Activated T-cell treated with anti-CD3 and anti-CD28 coated beads, Interleukin-2, amount 50 U/mL, for 1 hour (primary cell): ENCODE measurements at regions not wholly inside any gene's neighbourhood (a gene's known extent, or its start where the extent isn't known, plus 50 kb on each side); places are given as distances from the start of the nearest gene placed in this dataset.

Source experiments
- DNase-seq: peaks from one replicate; pipeline ENCODE4 v3.0.0-alpha.2; 2020

DNA sequence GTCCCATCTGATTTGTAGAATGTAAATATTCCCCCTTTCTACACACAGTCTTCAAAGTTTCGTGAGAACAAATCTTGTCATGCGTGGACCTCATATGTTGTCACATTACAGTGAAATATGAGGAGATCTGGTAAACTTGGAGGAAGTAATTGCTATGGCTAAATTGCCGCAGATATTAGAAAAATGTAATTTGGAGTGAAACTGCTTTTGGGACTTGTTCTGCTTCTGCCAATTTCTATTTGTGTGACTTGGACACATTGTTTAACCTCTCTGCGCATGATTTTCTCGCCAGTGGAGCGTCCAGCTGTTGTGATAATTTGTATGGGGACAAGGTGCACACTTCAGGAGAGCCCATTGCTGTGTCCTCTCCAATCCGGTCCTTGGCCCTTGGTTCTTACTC is 693.1 kb upstream of the SLC10A2 start:
- no peak for DNase-seq

DNA sequence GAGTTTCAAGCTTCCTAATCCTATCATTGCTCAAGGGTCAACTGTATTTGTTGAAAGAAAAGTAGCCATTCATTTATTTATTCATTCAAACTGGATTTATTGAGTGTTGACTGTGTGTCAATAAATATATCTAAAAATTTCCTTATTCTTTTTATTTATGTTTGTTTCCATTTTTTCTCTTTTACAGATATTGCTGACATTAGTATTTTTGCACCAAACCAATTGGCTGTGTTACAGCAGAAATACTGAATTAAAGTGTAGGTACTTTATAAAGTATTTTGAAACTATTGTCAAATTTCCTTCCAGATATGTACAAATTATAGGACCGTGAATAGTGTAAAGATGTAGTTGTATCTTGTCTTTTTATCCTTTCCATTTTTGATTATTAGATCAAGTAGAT is 692.0 kb upstream of the SLC10A2 start:
- no peak for DNase-seq

- DNase-seq: no peak
Measured at GRCh38 chr13:103757361-103757760, 691.1 kb upstream of the SLC10A2 start.

DNA sequence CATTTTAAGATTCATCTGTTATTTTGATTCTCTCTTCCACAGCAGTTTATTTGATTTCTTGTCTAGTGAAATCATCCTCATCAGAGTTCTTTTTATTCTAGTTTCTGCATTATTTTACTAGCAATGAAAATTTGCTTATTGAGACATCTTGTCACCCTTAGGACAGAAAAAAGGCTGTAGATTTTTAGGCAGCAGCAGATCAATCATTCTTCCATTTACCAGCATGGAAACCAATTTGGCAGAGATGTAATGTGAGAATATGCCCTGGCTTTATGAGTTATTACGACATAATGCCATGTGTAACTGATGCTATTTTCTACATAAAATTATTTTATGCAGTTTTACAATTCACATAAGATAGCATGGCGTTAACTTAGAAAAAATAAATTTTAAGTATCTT is 688.6 kb upstream of the SLC10A2 start:
- DNase-seq: no peak

- no peak for DNase-seq
Measured at GRCh38 chr13:103734837-103735236, 668.6 kb upstream of the SLC10A2 start.

DNA sequence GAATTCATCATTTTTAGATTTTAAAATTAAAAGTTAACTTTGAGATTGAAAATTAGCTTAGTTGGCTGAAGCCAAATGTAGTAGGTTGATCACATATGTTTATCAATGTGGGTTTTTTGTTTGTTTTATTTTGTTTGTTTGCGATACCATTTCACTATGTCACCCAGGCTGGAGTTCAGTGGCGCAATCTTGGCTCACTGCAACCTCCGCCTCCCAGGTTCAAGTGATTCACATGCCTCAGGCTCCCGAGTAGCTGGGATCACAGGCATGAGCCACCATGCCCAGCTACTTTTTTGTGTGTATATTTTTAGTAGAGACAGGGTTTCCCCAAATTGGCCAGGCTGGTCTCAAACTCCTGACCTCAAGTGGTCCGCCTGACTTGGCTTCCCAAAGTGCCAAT is 665.7 kb upstream of the SLC10A2 start:
- no peak for DNase-seq

- DNase-seq: no peak
Measured at GRCh38 chr13:103730407-103730806, 664.2 kb upstream of the SLC10A2 start.

- DNase-seq: no peak
Measured at GRCh38 chr13:103726808-103727207, 660.6 kb upstream of the SLC10A2 start.

GRCh38 chr13:103716718-103717117 is 650.5 kb upstream of the SLC10A2 start:
- DNase-seq: no peak

- no peak for DNase-seq
Measured at GRCh38 chr13:103715335-103715734, 649.1 kb upstream of the SLC10A2 start.

DNA sequence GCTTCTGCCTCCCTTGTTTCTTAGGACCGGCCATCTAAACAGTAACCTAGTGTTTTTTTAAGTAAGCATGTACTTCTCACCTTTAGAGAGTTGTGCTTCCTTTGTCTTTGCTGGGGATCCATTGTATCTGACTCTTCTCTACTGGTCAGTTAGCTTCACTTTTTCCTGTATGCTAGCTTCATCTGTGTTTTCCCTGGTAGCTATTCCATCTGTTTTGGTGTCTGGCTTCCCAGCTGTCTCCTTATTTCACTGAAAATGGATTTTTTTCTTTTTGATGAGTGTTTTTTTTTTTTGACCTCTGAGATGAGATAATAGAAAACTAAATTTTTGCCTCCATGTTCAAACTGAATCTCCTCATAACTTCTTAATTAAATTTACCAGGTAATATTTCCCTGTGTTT is 637.0 kb upstream of the SLC10A2 start:
- DNase-seq: no peak

GRCh38 chr13:103698000-103698399 is 631.8 kb upstream of the SLC10A2 start:
- DNase-seq: no peak

- no peak for DNase-seq
Measured at GRCh38 chr13:103695320-103695719, 629.1 kb upstream of the SLC10A2 start.

DNA sequence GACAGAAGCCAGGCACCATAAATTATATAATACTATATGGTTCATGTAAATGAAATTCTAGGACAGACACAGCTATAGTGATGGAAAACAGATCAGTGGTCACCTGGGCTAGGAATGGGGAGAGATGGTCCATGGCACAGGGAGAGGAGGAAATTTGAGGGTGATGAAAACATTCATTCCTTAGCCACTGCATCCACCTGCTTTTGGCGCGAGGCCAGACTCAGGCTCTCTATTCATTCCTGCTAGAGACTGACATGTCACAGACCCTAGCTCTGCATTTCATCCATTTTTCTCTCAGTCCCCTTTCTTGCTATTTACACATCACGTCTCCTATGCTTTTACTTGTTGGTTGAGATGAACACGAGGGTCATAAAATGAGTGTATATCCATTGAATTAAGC is 628.3 kb upstream of the SLC10A2 start:
- DNase-seq: no peak

GRCh38 chr13:103694033-103694432 is 627.8 kb upstream of the SLC10A2 start:
- DNase-seq: no peak

- no peak for DNase-seq
Measured at GRCh38 chr13:103692442-103692841, 626.2 kb upstream of the SLC10A2 start.

GRCh38 chr13:103676329-103676728 is 610.1 kb upstream of the SLC10A2 start:
- DNase-seq: no peak

- no peak for DNase-seq
Measured at GRCh38 chr13:103671547-103671946, 605.3 kb upstream of the SLC10A2 start.

GRCh38 chr13:103663996-103664395 is 597.8 kb upstream of the SLC10A2 start:
- DNase-seq: no peak

GRCh38 chr13:103656311-103656710 is 590.1 kb upstream of the SLC10A2 start:
- no peak for DNase-seq

DNA sequence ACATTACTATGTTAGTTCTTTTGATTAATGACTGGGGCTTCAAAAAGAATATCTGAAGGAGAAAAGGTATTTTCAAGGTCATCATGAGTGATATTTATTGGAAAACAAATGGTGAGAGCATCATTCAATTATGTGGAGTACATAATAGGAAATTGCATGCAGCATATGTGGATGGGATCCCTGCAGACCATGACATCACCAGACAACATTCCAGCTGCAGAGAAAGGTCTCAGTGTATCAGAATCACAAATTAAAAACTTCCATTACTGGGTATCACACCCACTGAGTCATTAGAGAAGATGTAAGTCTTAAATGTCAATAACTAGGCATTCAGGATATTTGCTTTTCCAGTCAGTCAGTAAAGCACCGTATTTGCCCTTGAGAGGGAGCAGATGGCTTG is 574.4 kb upstream of the SLC10A2 start:
- no peak for DNase-seq

DNA sequence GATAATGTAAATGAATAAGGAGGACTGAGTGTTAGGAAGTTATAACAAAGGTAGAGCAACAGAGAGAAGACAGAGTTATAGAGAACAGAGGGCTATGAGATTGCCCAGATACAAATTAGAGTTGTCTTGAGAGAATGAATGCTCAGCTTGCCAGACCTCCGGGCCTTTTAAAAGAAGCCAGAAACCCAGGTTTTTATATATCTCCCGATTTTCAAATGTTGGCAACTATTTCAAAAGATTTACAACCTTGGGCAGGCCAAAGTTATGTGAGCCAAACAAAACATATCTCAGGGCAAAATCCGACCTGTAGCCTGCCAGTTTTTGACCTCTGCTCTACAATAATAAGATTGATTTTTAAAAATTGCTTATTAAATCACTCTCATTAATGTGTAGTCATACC is 573.1 kb upstream of the SLC10A2 start:
- DNase-seq: no peak

DNA sequence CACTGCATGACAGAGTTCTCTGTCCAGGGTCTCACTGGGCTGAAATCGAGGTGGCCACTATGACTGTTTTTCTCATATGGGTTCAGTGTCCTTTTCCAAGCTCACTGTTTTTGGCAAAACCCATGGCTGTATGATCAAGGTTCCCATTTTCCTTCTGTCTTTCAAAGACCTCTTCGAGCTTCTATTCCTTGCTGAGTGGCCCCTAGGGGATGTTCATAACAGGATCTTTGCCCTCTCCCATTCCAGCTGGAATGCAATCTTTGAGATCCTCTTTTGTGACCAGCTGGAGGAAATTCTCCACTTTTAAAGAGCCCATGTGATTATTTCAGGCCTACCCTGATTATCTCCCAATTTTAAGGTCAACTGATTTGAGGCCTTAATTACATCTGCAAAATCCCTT is 572.5 kb upstream of the SLC10A2 start:
- no peak for DNase-seq

GRCh38 chr13:103634066-103634465 is 567.8 kb upstream of the SLC10A2 start:
- no peak for DNase-seq

GRCh38 chr13:103625194-103625593 is 559.0 kb upstream of the SLC10A2 start:
- no peak for DNase-seq

GRCh38 chr13:103618151-103618550 is 551.9 kb upstream of the SLC10A2 start:
- no peak for DNase-seq
